ENCODE measurements at regions not wholly inside any gene's neighbourhood (a gene's known extent, or its start where the extent isn't known, plus 50 kb on each side); places are given as distances from the start of the nearest gene placed in this dataset.

- no peak for TF ChIP-seq CTCF (IDR thresholded peaks at IDR 0.05; ENCODE audit: insufficient read depth, low read depth, low read length)
- TF ChIP-seq EZH2 (IDR thresholded peaks at IDR 0.05; ENCODE audit: insufficient read depth, low read length): no peak
These were observed 148.1 kb downstream of the AXIN2 start for GRCh38 chr17:65413390-65413789.

Data from astrocyte (in vitro differentiated cells and primary cell).